CD4-positive, alpha-beta T cell (primary cell): ENCODE measurements at regions not wholly inside any gene's neighbourhood (a gene's known extent, or its start where the extent isn't known, plus 50 kb on each side); places are given as distances from the start of the nearest gene placed in this dataset.

Experiments used
- ATAC-seq: fragments of 200-7000 bp; cut with Tn5 transposase; one replicate; pipeline ENCODE4 v1.10.0; 2022; ENCODE audit warnings: mild to moderate bottlenecking; ENCODE audit not compliant: poor library complexity
- CTCF ChIA-PET: fragments of 350-600 bp; sonication (Branson Sonifier 250); formaldehyde crosslinking; loops from one replicate; lab custom pipeline; 2021; ENCODE audit warnings: antibody characterized with exemption, inconsistent platforms; lab: Charles Lee
- POLR2A ChIA-PET: fragments of 350-600 bp; sonication (Branson Sonifier 250); formaldehyde crosslinking; loops from one replicate; lab custom pipeline; 2021; ENCODE audit warnings: antibody characterized with exemption, inconsistent platforms; lab: Charles Lee
- DNase-seq, 14 experiments: peaks; one replicate each; pipeline ENCODE4 v3.0.0-alpha.2; 2013 to 2020; ENCODE audit warnings: mixed read lengths in 2 of 14
- H3K27ac ChIP-seq, 2 donors: one replicate each; pipeline versions ENCODE4 v1.5.1 to v1.7.0; 2013; ENCODE audit warnings: low read length in 2 of 2, low read depth in 1 of 2, mild to moderate bottlenecking in 1 of 2
- H3K27me3 ChIP-seq, 2 experiments: 1 replicate in 1 of 2; 2 replicates in 1 of 2; pipeline versions ENCODE4 v1.6.1 to v1.7.0; 2013; ENCODE audit warnings: low read length in 2 of 2, control low read depth in 1 of 2, mild to moderate bottlenecking in 1 of 2, moderate library complexity in 1 of 2; ENCODE audit not compliant: insufficient read depth in 2 of 2, control insufficient read depth in 1 of 2
- H3K36me3 ChIP-seq: one replicate; pipeline ENCODE4 v1.6.1; 2013; ENCODE audit warnings: low read length, control low read depth; ENCODE audit not compliant: insufficient read depth
- H3K4me1 ChIP-seq: one replicate; pipeline ENCODE4 v1.6.1; 2013; ENCODE audit warnings: low read length, control low read depth; ENCODE audit not compliant: insufficient read depth
- H3K4me3 ChIP-seq: one replicate; pipeline ENCODE4 v1.5.1; 2013; ENCODE audit warnings: mild to moderate bottlenecking, low read length, moderate library complexity
- H3K9me3 ChIP-seq, 2 experiments: 1 replicate in 1 of 2; 2 replicates in 1 of 2; pipeline versions ENCODE4 v1.6.1 to v1.7.0; 2013; ENCODE audit warnings: low read length in 2 of 2, mild to moderate bottlenecking in 2 of 2, control low read depth in 1 of 2, moderate library complexity in 1 of 2; ENCODE audit not compliant: control insufficient read depth in 1 of 2, insufficient read depth in 1 of 2
- H3K27ac Mint-ChIP-seq: one replicate; pipeline ENCODE4 v1.8.0; 2020; ENCODE audit warnings: mixed read lengths
- H3K27me3 Mint-ChIP-seq: one replicate; pipeline ENCODE4 v1.8.0; 2021; ENCODE audit warnings: mixed read lengths
- H3K36me3 Mint-ChIP-seq: one replicate; pipeline ENCODE4 v1.8.0; 2021; ENCODE audit warnings: low read depth, mixed read lengths
- H3K4me1 Mint-ChIP-seq: one replicate; pipeline ENCODE4 v1.8.0; 2021; ENCODE audit warnings: low read depth, mixed read lengths
- H3K4me3 Mint-ChIP-seq: one replicate; pipeline ENCODE4 v1.8.0; 2020; ENCODE audit warnings: mild to moderate bottlenecking, mixed read lengths
- H3K9me3 Mint-ChIP-seq: one replicate; pipeline ENCODE4 v1.8.0; 2020; ENCODE audit warnings: mixed read lengths
- intact Hi-C, 2 experiments: fragments of 100-400 bp; cut with DNase I in 1 of 2; cut with micrococcal nuclease in 1 of 2; formaldehyde crosslinking; loops; one replicate each; pipeline versions ENCODE4 v1.15.1 to v1.9.0; 2023 to 2025; cut with DNase I, micrococcal nuclease
- TF ChIP-seq, protein P1 (sequence below): fragments of 200-600 bp; IDR thresholded peaks from one replicate; pipeline ENCODE4 v1.8.0; 2022; ENCODE audit warnings: antibody characterized with exemption, mild to moderate bottlenecking

GRCh38 chrX:98362630-98363029, 1478.9 kb downstream of the RPA4 start:
- TF ChIP-seq, protein P1, sequence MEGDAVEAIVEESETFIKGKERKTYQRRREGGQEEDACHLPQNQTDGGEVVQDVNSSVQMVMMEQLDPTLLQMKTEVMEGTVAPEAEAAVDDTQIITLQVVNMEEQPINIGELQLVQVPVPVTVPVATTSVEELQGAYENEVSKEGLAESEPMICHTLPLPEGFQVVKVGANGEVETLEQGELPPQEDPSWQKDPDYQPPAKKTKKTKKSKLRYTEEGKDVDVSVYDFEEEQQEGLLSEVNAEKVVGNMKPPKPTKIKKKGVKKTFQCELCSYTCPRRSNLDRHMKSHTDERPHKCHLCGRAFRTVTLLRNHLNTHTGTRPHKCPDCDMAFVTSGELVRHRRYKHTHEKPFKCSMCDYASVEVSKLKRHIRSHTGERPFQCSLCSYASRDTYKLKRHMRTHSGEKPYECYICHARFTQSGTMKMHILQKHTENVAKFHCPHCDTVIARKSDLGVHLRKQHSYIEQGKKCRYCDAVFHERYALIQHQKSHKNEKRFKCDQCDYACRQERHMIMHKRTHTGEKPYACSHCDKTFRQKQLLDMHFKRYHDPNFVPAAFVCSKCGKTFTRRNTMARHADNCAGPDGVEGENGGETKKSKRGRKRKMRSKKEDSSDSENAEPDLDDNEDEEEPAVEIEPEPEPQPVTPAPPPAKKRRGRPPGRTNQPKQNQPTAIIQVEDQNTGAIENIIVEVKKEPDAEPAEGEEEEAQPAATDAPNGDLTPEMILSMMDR: no peak
- Mint-ChIP-seq H3K9me3 (no peaks in the 10 kb centered on the region), H3K27me3 (no peaks in the 10 kb centered on the region), H3K27ac (no peak overlapping the region), H3K4me1 (no peaks in the 10 kb centered on the region), H3K4me3 (no peak overlapping the region), H3K36me3 (no peaks in the 10 kb centered on the region)
- Histone ChIP-seq H3K27me3 (no peaks in the 10 kb centered on the region), H3K4me3 (no peak overlapping the region), H3K36me3 (no peaks in the 10 kb centered on the region), H3K4me1 (no peaks in the 10 kb centered on the region), H3K9me3 (no peaks in the 10 kb centered on the region), H3K27ac (no peak overlapping the region)
- ChIA-PET CTCF (no interaction called here), POLR2A (no interaction called here)
- ATAC-seq: no peak
- intact Hi-C loops: no loop called here
- DNase-seq: no peak

- H3K9me3 ChIP-seq: no peaks in the 10 kb centered on the region
- H3K4me1 ChIP-seq: no peaks in the 10 kb centered on the region
- TF ChIP-seq, protein P1: no peak
- no peak overlapping the region for H3K4me3 ChIP-seq
- H3K27ac Mint-ChIP-seq: no peak overlapping the region
- no peaks in the 10 kb centered on the region for H3K36me3 ChIP-seq
- H3K27me3 ChIP-seq: no peaks in the 10 kb centered on the region
- H3K4me3 Mint-ChIP-seq: no peak overlapping the region
- intact Hi-C loops: no loop called here
- ATAC-seq (no peak), DNase-seq (no peak)
- ChIA-PET POLR2A (no interaction called here), CTCF (no interaction called here)
- no peaks in the 10 kb centered on the region for H3K4me1 Mint-ChIP-seq
- H3K36me3 Mint-ChIP-seq: no peaks in the 10 kb centered on the region
- H3K27me3 Mint-ChIP-seq: no peaks in the 10 kb centered on the region
- no peak overlapping the region for H3K27ac ChIP-seq
- peaks cover 7% of the 10 kb centered on the region for H3K9me3 Mint-ChIP-seq
Observed at GRCh38 chrX:98371994-98372393, 1488.3 kb downstream of the RPA4 start.

GRCh38 chrX:98379134-98379533, 1495.4 kb downstream of the RPA4 start:
- no peaks in the 10 kb centered on the region for H3K27me3 ChIP-seq
- no peaks in the 10 kb centered on the region for H3K36me3 ChIP-seq
- TF ChIP-seq, protein P1: no peak
- peaks cover 0 to 8% of the 10 kb centered on the region in 2 experiments for H3K9me3 ChIP-seq
- H3K27ac ChIP-seq: no peak overlapping the region
- Mint-ChIP-seq H3K36me3 (no peaks in the 10 kb centered on the region), H3K4me1 (no peaks in the 10 kb centered on the region), H3K9me3 (peaks cover 4% of the 10 kb centered on the region), H3K4me3 (no peak overlapping the region), H3K27ac (no peak overlapping the region), H3K27me3 (no peaks in the 10 kb centered on the region)
- no peak for ATAC-seq
- intact Hi-C loops: no loop called here
- H3K4me3 ChIP-seq: no peak overlapping the region
- H3K4me1 ChIP-seq: no peaks in the 10 kb centered on the region
- ChIA-PET CTCF (no interaction called here), POLR2A (no interaction called here)
- no peak for DNase-seq
